ENCODE measurements at regions not wholly inside any gene's neighbourhood (a gene's known extent, or its start where the extent isn't known, plus 50 kb on each side); places are given as distances from the start of the nearest gene placed in this dataset.
"Not testable (repeated sequence)": the region's sequence is repeated elsewhere in the genome, so short reads cannot be mapped to it uniquely, and the experiment has no call there.

- DNase-seq, result no peak
These were observed 341.3 kb upstream of the DPPA4 start for GRCh38 chr3:109678600-109678999.

GRCh38 chr3:109679664-109680063 is 342.3 kb upstream of the DPPA4 start:
- DNase-seq, result no peak

- DNase-seq, result no peak
These were observed 346.4 kb upstream of the DPPA4 start for GRCh38 chr3:109683746-109684145.

GRCh38 chr3:109685084-109686079 is 348.0 kb upstream of the DPPA4 start:
- DNase-seq, result peak; percentile 96

GRCh38 chr3:109687626-109688025 is 350.3 kb upstream of the DPPA4 start:
- peak; percentile 65 for DNase-seq

- no peak for DNase-seq
These were observed 359.6 kb upstream of the DPPA4 start for GRCh38 chr3:109696932-109697331.

- peak; percentile 70 for DNase-seq
These were observed 364.9 kb upstream of the DPPA4 start for GRCh38 chr3:109702252-109702651.

- no peak for DNase-seq
These were observed 365.6 kb upstream of the DPPA4 start for GRCh38 chr3:109702976-109703375.

- not testable (repeated sequence) for DNase-seq
These were observed 367.8 kb upstream of the DPPA4 start for GRCh38 chr3:109705133-109705532.

- no peak for DNase-seq
These were observed 370.3 kb upstream of the DPPA4 start for GRCh38 chr3:109707617-109708016.

GRCh38 chr3:109713288-109713687 is 375.9 kb upstream of the DPPA4 start:
- DNase-seq, result no peak

- no peak for DNase-seq
These were observed 378.4 kb upstream of the DPPA4 start for GRCh38 chr3:109715707-109716106.

- no peak for DNase-seq
These were observed 381.5 kb upstream of the DPPA4 start for GRCh38 chr3:109718850-109719249.

- no peak for DNase-seq
These were observed 391.6 kb upstream of the DPPA4 start for GRCh38 chr3:109728861-109729494.

- DNase-seq, result peak; percentile 58
These were observed 394.5 kb upstream of the DPPA4 start for GRCh38 chr3:109731639-109732473.

GRCh38 chr3:109743981-109744380 is 406.6 kb upstream of the DPPA4 start:
- DNase-seq, result no peak

GRCh38 chr3:109772520-109772919 is 435.2 kb upstream of the DPPA4 start:
- DNase-seq, result no peak

- no peak for DNase-seq
These were observed 436.8 kb upstream of the DPPA4 start for GRCh38 chr3:109774108-109774507.

GRCh38 chr3:109784285-109784684 is 446.9 kb upstream of the DPPA4 start:
- no peak for DNase-seq

- DNase-seq, result no peak
These were observed 447.7 kb upstream of the DPPA4 start for GRCh38 chr3:109784852-109785631.

GRCh38 chr3:109803274-109803673 is 465.9 kb upstream of the DPPA4 start:
- DNase-seq, result no peak

- DNase-seq, result no peak
These were observed 467.4 kb upstream of the DPPA4 start for GRCh38 chr3:109804697-109805096.
